ENCODE measurements at regions not wholly inside any gene's neighbourhood (a gene's known extent, or its start where the extent isn't known, plus 50 kb on each side); places are given as distances from the start of the nearest gene placed in this dataset.

DNA sequence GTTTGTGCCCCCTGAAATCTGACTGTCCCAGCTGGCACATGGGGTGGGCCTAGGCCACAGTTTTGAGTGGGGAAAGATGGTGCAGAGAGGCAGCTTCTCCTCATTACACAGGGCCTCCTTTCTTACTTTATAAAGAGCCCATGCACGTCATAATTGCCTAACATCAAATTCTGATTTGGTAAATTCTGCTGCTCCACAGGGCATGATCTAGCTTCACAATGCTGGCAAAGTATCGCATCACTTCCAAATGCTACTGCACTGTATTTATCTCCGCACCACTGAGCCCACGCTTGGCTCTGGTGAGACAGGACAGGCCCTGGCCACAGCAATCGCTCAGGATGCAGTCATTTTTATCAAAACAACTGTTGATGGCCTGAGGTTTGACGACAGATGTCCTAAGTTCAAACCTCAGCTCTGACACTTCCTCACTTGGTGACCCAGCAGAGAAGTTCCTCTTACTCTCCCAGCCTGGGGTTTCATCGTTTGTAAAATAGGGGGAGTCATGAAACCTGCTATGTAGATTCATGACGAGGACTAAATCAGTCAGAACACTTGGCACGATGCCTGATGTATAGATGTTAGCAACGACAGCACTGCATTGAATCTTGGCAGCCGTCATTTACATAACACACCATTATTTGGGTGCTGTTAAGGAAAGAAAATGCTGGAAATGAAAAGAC is 187.9 kb downstream of the TTLL2 start:
- intact Hi-C loops (cut with micrococcal nuclease), result no loop called here

DNA sequence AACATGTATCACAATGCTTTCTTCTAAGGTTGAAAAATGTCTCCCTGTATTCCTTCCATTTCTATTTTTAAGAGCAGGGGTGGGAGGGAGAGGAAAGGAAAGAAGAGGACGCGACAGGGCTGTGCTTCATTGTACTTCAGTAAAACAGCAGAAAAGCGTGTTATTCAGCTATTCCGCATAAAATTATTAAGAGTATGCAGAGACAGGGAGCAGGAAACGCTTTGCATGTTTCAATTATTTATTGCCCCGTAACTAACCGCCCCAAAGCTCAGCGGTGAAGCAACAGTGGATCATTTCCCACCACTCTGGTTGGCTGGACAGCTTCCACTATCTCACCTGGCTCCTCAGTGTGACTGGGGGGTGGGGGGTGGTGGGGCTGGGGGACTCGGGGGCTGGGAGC is 188.9 kb downstream of the TTLL2 start:
- intact Hi-C loops (cut with micrococcal nuclease), result no loop called here

DNA sequence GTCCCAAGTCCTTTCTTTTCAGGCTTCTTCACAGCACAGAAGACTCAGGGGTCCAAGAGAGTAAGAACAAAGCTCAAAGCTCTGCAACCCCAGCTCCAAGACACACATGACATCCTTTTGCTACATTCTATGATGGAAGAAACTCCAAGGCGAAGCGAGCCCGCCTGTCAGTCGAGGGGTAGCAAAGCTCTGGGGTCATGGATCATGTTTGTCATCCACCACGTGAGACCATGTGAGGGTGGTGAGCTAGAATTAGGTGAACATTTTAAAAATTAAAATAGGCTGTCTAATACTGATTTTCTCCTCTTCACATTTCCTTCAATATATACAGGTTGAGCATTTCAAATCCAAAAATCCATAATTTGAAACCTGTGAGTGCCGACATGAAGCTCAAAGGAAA is 189.6 kb downstream of the TTLL2 start:
- intact Hi-C loops (cut with micrococcal nuclease), result no loop called here

DNA sequence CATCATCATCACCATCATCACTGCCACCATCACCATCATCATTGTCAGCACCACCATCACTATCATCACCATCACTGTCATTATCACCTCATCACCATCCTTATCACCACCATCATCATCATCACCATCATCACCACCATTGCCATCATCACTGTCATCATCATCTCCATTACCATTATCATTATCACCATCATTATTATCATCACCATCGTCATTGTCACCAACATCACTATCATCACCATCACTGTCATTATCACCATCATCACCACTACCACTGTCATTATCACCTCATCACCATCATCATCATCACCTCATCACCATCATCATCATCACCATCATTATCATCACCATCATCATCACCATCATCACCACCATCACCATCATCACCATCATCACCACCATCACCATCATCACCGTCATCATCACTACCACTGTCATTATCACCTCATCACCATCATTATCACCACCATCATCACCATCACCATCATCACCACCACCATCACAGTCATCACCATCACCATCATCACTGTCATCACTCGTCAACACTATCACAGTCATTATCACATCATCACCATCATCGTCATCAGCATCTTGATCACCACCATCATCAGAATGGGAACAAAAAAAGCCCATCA is 191.1 kb downstream of the TTLL2 start:
- intact Hi-C loops (cut with micrococcal nuclease), result no loop called here

DNA sequence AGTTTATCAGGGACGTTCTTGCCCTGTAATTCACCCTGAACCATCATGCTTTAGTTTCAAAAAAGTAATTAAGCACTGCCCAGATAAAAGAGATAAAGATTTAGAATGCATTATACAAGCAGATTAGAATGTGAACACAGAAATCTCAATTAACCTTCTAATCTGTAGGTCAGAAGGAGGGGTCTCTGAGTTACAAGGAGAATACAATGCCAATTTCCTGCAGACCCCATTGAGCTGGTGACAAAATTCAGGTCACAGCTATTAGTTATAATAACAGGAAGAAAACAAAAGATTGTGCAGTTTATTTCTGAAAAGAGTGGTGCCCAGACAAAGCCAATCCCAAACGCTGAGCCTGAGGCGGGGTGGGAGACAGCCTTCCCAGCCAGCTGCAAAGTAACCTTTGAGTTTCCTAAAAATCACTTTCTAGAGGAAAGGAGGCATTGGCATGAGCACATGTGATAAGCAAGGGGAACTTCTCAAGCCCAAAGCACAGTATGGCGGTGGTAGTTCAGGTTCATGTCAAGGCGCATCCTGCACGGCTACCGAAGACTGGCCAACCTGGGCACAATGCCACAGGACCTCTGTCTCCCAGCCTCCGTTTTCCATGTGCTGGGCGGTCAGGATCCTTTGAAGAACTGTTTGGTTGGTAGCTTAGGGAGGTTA is 192.5 kb downstream of the TTLL2 start:
- intact Hi-C loops (cut with micrococcal nuclease), result no loop called here

DNA sequence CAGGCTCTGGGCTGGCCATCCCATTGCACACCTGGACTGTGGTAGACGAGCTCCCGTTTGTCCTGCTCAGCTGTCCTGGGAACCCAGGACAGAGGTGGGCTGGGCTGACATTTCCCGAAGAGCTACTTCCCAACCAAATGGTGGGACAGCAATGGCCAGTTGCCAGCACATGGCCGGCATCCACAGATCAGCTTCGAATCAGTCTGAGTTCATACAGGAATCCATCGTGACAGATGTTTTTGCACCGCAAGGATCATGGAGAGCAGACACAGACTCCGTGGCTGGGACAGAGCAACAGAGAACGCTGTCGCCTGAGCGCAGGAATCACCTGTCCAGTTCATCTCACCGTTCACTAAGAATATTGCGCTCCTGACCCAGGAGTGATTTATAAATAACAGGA is 198.5 kb downstream of the TTLL2 start:
- intact Hi-C loops (cut with micrococcal nuclease), result no loop called here

- intact Hi-C loops (cut with micrococcal nuclease), result no loop called here
These were observed 199.6 kb downstream of the TTLL2 start for GRCh38 chr6:167524261-167525111.

DNA sequence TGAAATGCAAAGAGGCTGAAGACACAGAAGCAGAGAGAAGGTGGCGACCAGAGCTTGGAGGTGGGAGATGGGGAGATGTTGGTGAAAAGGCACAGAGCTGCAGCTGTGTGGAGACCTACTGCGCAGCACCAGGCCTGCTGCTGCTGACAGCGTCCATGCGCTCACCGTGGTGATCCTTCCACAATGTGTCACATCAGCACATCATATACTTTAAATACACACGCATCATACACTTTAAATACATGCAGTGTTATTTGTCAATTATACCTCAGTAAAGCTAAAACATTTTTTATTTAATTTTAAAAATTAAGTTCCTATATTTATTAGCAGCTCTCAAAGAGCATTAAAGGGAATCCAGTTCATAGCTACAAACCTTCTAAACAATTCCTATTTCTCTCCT is 200.9 kb downstream of the TTLL2 start:
- intact Hi-C loops (cut with micrococcal nuclease), result no loop called here

DNA sequence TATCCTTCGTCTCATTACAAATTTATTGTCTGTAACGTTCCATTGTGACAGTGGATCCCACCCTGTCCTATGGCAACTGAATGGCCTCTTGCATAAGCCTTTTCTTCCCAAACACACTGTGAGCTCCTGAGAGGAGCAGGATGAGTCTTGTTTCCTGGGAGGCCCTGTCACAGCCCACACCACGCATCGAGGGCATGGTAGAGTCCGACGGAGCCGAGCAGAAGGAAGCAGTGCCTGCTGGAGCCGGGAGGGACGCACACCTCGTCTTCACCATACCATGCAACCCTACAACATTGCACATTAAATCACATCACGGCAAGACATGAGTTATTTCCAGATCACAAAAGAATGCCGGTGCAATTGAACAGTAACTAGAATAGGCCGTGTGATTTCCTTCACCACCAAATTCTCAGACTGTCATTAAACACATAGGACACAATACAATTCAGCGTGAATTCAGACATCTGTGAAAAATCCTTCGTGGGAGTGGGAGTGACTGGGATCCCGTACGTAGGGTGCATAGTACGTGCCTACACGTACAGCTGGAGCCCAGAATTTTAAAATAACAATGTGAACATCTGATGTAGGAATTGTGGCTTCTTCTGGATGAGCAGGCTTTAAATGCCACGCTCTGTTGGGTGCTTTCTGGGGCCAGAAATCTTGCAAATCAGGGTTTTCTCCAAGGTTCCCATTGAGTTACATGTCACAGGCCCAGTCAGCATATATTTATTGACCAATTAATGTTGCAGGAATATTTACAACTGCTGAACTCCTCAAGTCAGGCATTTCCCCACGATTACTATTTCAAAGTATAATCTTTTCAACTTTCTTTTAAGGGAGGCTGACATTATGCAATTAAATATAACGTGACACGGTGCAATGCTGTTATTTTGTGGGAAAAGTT is 201.8 kb downstream of the TTLL2 start:
- intact Hi-C loops (cut with micrococcal nuclease), result no loop called here

DNA sequence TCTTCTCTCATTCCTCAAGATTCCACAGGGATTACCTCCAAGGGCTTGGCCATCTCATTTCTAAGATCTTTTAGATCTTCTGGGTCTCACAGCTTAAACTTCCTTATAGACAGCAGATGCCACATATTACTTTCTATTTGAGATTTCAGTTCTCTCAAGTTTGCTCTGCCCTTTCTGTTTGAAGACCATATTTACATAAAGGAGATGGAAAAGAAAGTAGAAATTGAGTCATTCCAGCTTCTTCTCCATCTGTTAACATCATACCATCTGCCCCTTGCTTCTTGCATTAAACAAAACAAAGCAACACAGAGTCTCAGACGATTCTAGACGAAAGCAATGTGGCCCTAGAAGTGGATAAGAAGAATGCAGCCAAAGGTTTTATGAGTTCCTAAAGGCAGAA is 203.4 kb downstream of the TTLL2 start:
- intact Hi-C loops (cut with micrococcal nuclease), result no loop called here

- intact Hi-C loops (cut with micrococcal nuclease), result no loop called here
These were observed 204.1 kb downstream of the TTLL2 start for GRCh38 chr6:167528976-167529375.

DNA sequence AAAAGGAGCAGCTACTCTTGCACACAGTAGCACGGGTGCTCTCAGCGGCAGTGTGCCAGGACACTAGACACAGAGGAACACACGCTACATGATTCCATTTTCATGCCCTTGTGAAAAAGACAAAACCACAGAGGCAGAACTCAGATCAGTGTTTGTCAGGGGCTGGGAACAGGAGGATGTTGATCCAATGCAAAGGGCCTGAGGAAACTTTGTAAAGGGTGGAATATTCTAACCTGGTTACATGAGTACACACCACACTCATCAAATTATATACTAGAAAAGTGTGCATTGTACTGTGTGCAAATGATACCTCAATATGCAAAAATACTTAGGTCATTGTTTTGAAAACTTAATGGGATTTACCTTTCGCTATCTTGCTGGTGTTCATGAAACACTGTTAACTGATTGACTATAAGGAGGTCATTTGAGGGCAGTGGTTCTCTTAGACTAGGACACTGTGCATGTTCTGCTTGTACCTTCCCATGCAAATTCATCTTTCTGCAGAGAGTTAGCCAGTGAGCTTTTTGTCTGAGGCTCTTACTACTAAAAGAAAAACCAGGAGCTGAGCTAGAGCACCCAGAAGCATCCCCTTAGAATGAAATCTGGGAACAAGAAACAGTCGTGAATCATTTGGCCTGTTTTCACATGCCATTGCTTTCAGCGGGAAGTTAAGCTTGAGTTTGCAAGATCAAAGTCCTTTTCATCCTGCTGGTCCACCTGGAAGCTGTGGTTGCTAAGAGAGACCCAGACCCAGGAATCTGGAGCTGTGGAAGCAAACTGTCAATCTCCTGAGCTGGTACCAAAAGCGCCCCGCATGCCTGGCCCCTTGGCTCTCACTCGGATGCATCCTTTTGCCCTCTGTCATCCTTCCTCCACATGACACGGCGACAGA is 204.8 kb downstream of the TTLL2 start:
- intact Hi-C loops (cut with micrococcal nuclease), result no loop called here

DNA sequence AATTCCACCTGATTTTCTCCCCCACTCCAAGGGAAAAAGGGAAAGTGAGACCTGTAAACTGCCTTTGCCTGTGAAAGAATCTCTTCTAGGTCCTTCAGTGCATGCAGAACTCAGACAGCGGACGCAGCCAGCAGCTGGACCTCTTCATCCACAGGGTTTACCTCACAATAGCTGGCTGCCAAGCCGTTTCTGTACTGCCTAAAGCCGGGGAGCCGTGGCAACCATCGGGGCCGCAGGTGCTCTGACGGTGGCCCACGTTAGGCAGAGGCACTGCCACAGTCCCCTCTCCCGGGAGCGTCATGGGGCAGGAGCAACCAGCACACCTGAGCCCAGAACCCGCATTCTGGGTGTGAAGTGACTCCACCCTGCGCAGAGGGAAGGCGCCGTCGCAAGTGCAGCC is 206.1 kb downstream of the TTLL2 start:
- intact Hi-C loops (cut with micrococcal nuclease), result no loop called here

- intact Hi-C loops (cut with micrococcal nuclease), result no loop called here
These were observed 207.8 kb downstream of the TTLL2 start for GRCh38 chr6:167532410-167533288.

DNA sequence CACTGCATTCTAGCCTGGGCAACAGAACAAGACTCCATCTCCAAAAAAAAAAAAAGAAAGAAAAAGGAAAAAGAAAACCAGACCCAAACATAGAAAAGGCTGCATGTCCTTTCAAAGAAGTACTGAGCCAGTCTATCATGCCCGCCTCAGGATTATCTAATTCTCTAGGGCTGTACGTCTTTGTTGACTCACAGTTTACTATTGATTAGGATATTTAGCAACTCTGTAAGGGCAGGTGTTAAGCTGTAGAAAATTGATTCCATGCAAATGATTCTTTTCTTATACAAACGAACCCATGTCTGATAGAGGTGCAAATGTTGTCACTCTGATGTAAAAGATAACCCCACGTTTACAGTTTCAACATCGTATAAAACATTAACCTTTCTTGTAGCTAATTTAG is 209.0 kb downstream of the TTLL2 start:
- intact Hi-C loops (cut with micrococcal nuclease), result no loop called here

DNA sequence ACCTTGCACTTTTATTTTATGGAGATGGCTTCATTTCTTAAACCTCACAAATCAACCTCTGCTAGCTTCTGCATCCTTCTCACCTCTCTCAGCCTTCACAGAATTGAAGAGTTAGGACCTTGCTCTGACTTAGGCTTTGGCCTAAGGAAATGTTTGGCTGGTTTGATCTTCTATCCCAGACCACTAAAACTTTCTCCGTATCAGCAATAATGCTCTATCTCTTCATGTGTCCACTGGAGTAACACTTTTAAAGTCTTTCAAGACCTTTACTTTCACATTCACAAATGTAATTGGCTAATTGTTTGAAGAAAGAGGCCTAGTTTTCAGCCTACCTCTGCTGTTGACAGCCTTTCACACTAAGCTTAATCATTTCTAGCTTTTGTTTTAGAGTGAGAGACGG is 212.9 kb downstream of the TTLL2 start:
- intact Hi-C loops (cut with micrococcal nuclease), result no loop called here

GRCh38 chr6:167538746-167539145 is 213.9 kb downstream of the TTLL2 start:
- intact Hi-C loops (cut with micrococcal nuclease), result no loop called here

DNA sequence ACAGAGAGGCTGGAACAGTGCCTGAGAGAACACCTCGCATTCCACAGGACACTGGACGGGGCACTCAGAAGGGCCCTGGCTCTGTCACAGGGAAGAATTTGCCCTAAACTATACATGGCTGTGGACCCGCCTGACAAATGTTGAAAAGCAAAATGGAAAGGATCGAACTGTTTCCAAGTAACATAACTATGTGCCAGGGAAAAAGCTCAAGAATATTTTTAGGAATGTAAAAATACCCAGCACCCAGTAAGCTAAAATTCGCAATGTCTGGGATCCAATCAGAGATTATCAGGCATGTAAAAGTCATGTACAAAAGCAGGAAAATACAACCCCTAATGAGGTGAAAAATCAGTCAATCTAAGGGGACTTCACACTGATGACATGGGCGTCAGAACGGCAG is 215.9 kb downstream of the TTLL2 start:
- intact Hi-C loops (cut with micrococcal nuclease), result no loop called here

DNA sequence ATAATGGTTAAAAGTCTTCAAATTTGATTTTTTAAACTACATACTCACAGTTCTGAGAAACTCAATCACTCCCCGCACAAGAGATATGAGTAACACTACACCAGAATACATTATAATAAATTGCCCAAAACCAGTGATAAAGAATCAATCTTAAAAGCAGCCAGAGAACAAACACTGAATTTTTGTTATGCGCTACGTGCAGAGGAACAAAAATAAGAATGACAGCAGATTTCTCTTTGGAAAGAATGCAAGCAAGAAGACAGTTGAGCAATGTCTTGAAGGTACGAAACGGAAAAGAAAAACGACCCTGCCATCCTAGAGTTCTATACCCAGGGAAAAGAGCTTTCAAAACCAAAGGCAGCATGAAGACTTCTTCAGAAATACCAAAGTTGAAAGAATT is 216.7 kb downstream of the TTLL2 start:
- intact Hi-C loops (cut with micrococcal nuclease), result no loop called here
